GM08714 (cell line): ENCODE measurements at regions not wholly inside any gene's neighbourhood (a gene's known extent, or its start where the extent isn't known, plus 50 kb on each side); places are given as distances from the start of the nearest gene placed in this dataset.
"Not testable (repeated sequence)": the region's sequence is repeated elsewhere in the genome, so short reads cannot be mapped to it uniquely, and the experiment has no call there.

Experiments
- H3K4me3 ChIP-seq: fragments of 200-500 bp; sonication (Bioruptor generic); 2 replicates; pipeline ENCODE4 v1.5.1; 2014; ENCODE audit warnings: mild to moderate bottlenecking, low read length, inconsistent platforms
- ZNF274 ChIP-seq: IDR thresholded peaks from 2 replicates; pipeline ENCODE4 v1.6.1; 2012; ENCODE audit warnings: mild to moderate bottlenecking, low read depth, low read length

DNA sequence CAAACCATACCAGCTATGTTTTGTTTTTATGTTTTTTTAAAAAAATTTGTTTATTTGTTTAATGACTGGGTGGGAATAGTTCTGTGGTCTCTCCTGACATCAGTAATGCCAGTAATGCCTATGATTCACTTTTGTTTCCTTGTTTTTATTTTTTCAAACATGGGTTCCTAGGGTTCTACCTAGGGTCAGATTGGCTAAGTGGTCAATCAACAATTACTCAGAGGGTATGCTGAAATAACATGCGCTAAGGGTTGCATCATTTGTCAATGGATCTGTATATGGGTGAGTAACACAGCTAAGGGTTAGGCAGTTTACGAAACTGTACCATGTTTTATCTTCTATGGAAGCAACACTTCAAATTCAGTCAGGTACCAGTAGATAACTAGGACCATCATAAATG is 583.8 kb upstream of the GJE1 start:
- H3K4me3 ChIP-seq = no peak overlapping the region
- TF ChIP-seq ZNF274 = no peak

DNA sequence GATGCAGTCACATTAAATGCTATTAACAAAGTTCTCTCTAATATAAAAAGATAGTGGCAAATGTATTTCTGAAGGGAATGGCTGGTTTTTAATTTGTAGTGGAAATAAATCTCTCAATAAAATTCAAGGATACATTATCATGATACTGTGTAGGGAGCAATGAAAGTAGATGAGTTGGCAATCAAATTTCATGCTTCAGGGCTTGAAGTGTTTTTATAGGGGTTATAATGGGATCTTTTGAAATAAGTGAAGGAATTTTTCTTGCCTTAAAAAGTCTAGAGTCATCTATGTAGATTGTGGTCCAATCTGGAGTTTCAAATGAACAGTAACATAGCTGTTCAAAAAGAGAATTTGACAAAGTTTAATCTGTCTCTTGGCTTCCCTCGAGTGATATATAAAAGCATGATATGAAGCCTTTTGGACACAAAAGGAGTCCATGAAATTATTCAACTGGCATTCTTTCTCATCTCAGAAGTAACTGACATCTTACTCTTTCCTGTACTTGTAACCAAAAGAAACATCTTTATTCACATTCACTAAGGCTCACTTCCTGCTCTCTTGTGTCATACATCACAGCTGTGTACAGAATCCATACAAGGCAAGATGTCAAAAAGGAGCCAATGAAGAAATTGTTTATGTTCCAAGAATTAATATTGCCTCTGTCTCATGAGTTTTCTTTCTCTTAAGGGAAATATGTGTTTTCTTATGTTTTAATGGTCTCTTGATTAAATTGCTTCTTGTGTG is 591.0 kb upstream of the GJE1 start:
- TF ChIP-seq ZNF274 = no peak
- H3K4me3 ChIP-seq = no peak overlapping the region

DNA sequence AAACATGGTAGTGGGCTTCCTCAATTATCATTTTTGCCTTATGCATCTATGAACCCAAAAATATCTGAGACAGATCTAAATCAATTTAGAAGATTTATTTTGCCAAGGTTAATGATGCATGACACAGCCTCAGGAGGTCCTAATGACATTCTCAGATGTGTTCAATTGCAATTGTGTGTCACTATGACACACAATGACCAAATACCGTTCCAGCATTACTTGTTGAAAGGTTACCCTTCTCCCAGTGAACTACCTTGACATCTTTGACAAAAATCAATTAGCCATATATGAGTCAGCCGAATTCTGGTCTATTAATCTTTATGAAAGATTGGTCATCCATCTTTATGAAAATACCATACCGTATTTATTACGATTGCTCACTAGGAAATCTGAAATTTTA is 592.5 kb upstream of the GJE1 start:
- TF ChIP-seq ZNF274 = no peak
- no peak overlapping the region for H3K4me3 ChIP-seq

DNA sequence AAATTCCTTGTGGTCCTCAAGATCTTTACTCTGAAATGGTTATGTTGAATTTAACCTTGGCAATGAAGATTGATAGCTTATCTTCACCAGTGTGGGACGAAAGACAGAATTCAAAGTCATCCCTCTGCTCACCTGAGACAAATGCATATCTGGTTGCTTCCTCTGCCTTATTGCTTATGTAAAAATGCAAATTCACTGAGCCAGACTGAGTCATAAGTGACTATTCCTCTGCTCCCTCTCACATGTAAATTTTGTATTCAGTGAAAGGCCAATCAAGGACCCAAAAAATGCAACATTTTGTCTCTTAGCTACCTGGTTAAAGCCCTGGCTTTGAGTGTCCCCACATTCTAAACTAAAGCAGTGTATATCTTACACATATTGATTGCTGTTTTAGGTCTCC is 593.1 kb upstream of the GJE1 start:
- TF ChIP-seq ZNF274 = no peak
- H3K4me3 ChIP-seq = no peak overlapping the region

DNA sequence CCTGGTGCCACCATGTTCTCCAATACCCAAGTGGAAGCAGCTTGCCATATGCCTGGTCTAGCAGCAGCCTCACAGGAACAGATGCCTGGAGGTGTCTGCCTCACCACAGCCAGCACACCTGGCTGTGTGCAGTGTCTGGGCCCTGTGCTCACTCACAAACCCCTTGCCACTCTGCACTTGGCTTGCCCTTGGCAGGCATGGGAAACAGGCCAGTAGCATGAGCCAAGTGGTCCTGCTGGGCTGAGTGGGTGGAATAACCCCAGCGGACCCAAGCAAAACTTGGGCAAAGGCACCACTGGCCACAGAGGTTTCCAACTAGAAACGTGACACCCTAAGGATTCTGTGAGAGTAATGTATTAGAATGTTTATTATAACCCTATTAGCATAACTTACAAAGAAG is 600.5 kb upstream of the GJE1 start:
- H3K4me3 ChIP-seq = no peak overlapping the region
- TF ChIP-seq ZNF274 = no peak

DNA sequence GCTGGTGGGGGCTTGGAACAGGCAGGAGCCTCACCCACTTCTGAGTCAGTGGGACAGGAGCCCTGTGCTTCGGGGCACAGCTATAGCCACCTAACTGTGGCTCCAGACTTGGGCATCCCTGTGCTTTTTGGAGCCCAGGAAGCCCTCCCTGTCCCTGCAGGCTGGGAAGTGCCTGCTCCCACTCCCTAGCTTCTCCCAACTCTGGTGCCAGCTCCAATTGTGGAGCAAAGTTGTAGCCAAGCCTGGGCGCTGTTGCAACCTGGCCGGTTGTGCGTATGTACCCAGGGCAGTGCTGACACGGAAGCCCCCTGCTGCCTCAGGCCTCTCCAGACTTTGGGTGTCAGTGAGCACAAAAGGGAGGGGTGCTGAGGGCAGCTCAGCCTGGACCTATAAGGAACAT is 601.7 kb upstream of the GJE1 start:
- no peak overlapping the region for H3K4me3 ChIP-seq
- TF ChIP-seq ZNF274 = no peak

DNA sequence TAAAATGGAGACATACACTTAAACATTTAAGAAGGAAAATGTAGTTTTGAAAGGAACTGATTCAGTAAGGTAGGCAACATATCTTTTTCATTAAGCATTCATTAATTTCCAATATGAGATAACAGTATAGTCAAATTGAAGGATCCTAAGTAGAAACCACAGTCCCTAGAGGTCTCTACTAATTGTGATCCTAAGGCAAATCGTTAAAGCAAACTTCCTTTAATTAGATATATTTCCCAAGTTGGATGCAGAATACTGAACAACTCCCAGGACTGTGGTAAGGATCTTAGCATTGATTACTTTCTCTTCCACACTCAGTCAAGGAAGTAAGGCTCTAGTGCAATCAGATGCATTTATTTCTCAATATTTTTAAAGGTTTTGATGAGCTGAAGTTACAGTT is 604.1 kb upstream of the GJE1 start:
- no peak for TF ChIP-seq ZNF274
- H3K4me3 ChIP-seq = no peak overlapping the region

DNA sequence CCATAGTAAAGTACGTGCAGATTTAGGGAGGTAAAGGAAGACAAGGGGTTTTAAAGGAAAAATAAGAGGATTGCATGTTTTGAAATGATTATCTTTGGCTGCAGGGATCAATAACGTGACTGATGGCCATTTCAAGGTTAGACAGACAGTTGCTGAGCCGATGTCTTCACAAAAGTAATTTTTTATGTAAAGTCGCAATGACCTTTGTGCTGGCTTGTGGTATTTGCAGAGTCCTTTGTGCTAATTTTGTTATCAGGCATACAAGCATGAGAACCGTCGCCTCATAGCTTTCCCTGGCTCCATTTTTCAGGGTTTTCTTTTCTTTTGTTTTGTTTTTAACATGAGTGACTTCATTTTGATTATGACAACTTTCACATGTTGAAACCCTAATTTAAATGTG is 605.7 kb upstream of the GJE1 start:
- no peak overlapping the region for H3K4me3 ChIP-seq
- TF ChIP-seq ZNF274 = no peak

DNA sequence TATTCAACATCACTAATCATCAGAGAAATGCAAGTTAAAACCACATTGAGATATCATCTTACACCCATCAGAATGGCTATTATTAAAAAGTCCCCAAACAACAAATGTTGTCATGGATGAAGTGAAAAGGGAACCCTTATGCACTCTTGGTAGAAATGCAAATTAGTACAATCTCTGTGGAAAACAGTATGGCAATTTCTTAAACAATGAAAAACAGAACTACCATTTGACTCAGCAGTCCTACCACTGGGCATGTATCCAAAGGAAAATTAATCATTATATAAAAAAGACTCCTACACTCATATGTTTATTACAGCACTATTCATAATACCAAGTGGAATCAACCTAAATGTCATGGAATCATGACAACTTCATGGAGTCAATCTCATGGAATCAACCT is 611.3 kb upstream of the GJE1 start:
- no peak for TF ChIP-seq ZNF274
- H3K4me3 ChIP-seq = no peak overlapping the region

DNA sequence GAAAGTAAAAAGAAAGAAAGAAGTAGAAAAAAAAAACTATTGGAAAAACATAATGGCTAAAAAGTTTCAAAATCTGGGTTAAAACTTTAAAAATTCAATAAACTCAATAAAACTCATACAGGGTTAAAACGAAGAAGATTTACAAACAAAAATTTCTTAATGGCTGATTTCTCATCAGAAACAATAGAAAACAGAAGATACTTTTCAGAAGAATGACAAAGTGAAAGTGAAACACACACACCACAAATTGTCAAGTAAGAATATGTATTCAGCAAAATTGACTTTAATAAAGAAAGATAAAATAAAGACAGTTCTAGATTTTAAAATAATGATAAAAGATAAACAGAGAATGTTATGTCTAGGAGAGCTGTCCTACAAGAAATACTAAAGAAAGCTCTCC is 618.9 kb upstream of the GJE1 start:
- no peak overlapping the region for H3K4me3 ChIP-seq
- TF ChIP-seq ZNF274 = no peak

DNA sequence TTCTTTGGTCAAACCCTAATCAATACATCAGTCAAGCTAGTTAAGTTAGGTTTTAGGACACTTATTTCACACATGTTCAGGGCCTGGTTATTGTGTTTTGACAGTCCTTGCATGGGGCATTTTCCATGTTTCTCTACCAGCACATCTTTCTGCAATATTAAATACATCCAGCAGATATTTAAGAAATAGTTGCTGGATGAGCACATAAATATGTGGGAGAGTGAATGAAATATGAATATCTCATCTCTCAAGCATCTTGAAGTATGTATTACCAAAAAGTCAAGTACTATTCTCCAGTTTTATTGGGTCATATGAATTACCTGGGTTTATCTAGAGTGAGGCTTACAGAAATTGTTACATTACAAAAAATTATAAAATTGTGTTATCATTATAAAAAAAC is 621.9 kb upstream of the GJE1 start:
- H3K4me3 ChIP-seq = no peak overlapping the region
- TF ChIP-seq ZNF274 = no peak

DNA sequence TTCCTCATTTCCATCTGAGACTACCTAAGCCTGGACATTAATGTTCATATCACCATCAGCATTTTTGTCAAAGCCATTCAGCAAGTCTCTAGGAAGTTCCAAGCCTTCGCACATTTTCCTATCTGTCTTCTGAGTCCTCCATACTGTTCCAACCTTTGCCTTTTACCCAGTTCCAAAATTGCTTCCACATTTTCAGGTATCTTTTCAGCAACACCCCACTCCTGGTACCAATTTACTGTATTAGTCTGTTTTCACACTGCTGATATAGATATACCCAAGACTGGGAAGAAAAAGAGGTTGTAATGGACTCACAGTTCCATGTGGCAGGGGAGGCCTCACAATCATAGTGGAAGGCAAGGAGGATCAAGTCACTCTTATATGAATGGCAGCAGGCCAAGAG is 626.7 kb upstream of the GJE1 start:
- not testable (repeated sequence) for H3K4me3 ChIP-seq

DNA sequence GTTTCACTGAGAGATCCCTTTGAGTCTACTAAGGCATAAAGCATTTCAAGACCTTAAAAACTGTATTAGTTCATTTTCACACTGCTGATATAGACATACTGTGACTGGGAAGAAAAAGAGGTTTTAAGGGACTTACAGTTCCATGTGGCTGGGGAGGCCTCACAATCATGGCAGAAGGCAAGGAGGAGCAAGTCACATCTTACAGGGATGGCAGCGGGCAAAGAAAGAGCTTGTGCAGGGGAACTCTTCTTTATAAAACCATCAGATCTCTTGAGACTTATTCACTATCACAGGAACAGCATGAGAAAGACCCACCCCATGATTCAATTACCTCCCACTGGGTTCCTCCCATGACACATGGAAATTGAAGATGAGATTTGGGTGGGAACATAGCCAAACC is 628.4 kb upstream of the GJE1 start:
- H3K4me3 ChIP-seq = not testable (repeated sequence)

DNA sequence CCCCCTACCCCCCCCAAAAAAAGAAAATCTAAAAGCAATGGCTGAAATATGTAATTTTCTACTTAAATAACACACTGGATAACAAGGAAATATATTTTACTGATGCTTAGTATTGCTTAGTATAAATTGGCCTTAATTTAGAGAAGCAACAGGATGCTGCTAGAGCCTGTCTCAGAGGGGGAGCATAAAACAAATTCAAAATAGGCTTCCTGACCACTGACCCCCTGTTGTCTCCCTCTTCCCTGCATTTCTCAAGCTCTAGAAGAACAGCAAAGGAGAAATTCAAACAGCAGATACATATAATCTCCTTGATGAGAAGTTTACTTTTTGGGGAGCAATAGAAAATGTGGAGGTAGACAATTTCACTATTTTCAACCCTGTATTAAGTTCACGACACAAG is 631.1 kb upstream of the GJE1 start:
- no peak overlapping the region for H3K4me3 ChIP-seq
- TF ChIP-seq ZNF274 = no peak

DNA sequence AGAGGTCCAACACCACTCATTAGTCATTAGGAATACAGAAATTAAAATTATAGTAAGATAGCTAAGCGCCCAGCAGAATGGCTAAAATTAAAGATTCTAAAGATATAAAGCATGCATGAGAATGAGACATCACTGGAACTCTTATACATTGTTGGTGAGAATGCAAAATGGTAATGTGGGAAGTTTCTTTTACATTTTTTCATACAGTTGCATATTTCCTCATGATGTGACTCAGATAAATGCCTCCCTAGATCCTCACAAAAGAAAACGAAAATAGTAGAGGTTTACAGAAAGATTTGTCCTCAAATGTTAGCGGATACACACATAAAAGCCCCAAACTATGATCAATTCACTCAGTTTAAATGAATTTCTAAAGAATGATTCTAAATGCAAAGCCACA is 633.7 kb upstream of the GJE1 start:
- no peak overlapping the region for H3K4me3 ChIP-seq
- no peak for TF ChIP-seq ZNF274

DNA sequence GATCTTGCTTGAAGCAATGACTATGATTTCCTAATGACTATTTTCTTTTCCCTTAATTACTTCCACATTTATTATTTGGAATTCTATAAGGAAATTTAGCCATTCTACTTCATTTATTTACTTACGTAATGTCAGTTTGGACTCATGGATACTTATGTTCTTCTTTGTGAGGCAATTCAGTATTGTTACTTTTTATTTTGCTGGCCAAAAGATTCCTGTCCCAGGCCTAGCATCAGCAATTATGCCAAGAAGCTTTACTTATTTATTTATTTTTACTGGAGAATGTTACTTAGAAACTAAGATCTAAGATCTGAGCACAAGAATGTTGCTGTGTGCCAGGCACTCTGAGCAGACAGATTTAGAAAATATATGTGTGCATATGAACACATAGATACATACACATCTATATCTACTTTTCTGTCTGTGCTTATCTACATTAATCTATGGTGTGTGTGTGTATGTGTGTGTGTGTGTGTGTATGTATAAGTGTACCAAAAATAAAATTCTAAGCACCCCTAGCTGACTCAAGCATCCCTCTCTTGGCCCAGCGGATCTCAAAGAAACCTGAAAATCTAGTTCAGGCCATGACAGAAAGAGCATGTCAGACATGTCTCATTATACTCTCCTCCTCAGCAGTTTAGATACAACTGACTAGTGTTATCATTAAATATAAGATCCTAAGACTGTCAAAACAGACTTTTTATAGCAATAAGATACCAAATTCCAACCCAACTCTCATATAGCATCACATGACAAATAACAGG is 640.0 kb upstream of the GJE1 start:
- no peak overlapping the region for H3K4me3 ChIP-seq
- TF ChIP-seq ZNF274 = no peak
